Fibroblast of gingiva (primary cell): ENCODE measurements at regions not wholly inside any gene's neighbourhood (a gene's known extent, or its start where the extent isn't known, plus 50 kb on each side); places are given as distances from the start of the nearest gene placed in this dataset.
A peak's percentile ranks its signal among the peaks of the same experiment; 100 is the strongest.

Source experiments
- DNase-seq: peaks from one replicate; pipeline ENCODE4 v3.0.0-alpha.2; 2011; ENCODE audit warnings: low read depth

DNA sequence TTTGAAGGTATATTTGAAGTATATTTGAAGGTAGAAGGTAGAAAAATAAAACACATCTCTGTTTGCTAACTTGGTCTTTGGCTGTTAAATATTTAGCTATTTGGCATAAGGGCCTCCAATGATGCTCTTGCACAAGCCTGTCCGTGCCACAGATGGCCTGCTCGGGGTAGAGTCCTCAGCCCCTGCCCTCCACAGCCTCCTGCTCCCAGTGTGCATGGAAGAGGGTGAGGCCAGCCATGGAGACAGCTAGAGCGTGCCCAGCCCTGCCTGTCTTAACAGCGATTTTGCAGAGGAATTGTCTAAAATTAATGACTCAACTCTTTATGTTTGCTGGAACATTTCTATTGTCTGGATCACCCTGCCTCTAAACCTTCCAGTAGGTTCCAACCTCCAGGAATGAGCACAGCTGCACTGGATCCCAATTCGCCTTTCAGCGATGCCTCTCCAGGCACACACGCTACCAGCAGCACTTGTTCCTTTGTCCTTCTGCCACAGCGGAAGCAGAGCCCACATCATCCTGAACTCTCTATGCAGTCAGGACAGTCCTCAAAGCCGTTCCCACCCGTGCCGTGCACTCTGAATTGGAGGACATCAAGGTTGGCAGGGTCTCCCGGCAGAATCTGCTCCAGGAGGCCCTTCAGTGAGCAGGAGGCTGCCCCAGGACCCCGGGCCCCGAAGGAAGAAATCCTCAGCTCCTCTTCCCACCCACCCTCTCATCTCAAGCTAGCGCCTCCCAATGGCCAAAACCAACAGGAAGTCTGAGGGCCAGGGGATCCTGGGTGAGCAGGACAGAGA is 254.0 kb upstream of the IRX1 start:
- DNase-seq = no peak

DNA sequence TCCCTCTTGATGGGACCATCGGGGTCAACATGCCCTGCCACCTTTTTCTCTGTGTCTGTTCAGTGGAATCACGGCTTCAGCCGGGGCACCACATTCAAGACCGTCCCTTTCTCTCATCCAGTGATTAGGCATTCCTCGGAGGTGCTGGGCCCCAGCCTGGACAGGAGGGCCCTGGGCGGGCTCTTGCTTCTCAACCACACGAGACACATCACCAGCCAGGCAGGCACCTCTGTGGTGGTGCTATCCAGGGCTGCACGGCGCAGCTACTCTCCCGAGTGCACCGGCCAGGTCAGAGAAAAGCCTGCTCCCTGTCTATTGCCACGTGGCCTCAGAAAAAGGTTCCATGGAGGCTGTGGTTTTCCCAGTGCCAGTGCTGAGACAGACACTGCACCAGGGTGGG is 255.2 kb upstream of the IRX1 start:
- DNase-seq = no peak

DNA sequence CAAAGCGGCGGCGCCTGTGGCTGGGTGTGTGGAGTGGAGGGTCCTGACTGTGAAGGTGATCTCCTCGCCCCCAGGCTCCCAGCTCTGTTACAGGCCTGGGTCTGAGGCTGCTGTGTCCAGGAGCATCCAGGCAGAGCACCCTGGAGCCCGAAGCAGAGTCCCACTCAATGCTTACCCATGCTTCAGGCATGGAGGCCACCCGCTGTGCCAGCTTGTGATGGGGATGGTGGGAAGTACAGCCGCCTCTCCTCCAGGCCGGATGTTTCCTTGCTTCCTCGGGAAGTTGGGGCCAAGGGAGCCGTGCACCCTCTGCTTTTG is 255.9 kb upstream of the IRX1 start:
- no peak for DNase-seq

DNA sequence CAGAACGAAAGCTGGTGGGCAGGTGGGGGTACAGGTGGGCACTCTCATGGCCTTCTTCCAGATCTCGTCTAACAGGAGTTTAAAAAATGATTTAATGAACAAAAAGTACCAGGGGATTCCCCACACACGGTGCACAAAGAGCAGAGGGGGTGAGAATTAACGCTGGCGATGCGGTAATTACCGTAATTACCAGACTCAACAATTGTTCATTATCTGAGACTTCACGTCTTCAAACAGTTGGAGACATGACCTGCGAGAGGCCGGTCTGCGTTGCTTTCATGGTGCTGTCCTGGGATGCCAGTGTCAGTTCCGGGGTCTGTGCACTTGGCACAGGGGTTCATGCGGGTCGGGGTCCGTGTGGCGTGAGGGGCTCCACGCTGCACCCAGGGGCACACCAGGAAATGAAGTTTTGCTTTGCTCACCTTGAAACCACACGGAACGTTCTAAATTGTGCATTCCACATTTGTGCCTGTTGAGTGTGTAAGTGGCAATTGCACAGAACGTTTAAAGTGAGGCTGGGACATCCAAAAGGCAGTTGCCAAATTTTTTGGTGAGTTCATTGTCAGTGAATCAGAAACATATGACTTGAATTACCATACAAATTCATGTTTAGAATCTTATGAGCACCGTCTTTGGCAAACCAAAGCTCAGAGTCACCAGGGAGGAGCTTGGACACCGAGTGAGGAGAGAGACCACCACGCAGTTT is 256.4 kb upstream of the IRX1 start:
- DNase-seq = no peak

DNA sequence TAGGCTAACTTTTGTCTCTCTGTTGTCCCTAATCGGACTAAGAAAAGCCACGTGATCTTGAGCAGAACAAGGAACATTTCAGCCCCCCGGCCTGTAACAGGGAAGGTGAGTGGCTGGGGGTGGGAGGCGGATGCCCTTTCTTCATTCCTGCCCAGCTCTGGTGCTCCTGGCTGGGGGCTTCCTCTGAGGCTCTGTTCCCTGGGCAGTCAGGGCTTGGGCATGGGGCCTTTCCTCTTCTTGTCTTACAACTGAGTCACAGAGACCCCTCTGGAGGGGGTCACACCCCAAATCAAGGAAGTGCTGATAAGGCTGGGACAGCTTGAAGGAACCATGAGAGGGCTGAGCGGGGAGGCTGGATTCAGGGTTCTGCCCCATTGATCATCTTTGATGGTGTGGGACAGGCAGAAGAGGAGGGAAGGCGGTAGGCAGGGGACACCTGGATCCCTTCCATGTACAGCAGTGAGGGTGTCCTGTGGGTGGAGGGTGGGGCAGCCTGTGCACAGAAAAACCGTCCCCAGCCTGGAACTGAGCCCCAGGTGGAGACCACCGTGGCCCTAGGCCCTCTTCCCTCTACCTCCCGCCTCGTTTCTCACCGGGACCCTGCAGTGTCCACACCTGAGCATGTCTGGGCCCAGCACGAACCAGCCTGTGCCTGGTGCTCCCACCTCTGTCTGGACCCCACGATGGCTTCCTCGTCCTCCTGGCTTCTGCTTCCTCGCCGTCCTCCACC is 257.7 kb upstream of the IRX1 start:
- DNase-seq = no peak

DNA sequence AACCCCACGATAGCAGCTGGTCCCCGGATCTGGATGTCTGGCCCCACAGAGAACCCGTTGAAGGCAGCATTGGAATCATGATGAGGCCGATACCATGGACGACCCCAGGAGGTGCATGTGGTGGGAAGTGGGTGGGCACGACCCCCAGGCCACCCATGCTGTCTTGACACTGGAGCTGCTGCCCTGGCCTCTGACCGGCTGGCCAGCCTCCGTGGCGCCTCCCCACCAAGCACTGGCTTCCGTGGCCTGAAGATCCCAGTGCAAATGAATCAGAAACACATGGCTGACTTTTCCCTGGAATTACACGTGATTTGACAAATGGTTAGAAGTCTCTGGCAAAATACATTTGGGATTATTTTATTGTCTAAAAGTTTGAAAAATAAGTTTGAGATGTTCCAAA is 259.0 kb upstream of the IRX1 start:
- no peak for DNase-seq

DNA sequence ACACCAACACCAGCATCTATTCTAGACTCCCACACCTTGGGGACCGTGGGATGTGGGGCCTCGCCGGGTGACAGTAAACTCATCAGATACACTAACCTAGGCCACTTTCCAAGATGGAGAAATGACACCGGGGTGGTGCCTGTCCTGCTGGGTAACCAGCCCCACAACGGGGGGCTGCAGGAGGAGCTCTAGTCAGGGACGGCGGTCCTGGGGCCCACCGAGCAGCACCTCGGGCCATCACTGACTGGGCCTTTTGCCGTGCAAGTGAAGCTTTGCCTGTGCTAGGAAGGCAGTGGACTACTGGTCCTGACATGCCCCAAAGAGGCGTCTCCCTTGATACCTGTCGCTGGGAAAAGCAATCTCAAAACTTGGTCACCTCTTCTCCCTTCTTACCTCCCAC is 260.3 kb upstream of the IRX1 start:
- no peak for DNase-seq

DNA sequence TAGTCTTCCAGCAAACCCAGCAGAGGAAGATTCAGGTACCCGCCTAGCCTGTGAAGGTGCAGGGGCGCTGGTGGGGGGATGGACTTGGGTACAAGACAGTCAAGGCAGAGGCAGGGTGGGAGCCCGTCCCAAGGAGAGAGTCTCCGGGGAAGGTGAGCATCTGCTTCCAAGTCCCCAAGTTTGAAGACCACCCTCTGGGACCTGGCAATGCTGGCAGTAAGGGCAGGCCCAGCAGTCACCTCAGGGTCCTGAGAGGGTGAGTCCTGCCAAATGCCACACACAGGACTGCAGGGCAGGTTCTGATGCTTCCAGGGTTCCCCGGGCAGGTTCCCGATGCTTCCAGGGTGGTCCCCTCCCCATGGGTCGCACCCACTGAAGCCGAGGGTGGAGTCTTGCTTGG is 261.8 kb upstream of the IRX1 start:
- DNase-seq = no peak

DNA sequence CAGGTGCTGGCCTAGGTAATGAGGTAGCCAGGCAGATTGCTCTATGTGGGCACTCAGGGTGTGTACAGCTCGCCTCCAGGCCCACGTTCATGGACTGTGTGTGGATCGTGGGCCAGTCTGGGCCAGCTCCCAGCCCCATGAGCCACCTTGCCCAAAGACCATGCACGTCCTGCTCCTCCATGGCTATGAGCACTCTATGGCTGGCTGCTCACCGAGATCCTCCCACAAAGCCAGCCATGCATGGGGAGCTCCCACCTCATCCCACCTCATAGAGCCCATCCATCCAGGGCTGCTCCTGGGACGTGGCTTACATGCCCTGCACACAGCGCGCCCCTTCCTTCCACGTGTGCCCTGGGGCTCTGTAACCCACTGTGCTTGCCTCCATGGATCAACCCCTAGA is 262.5 kb upstream of the IRX1 start:
- no peak for DNase-seq

DNA sequence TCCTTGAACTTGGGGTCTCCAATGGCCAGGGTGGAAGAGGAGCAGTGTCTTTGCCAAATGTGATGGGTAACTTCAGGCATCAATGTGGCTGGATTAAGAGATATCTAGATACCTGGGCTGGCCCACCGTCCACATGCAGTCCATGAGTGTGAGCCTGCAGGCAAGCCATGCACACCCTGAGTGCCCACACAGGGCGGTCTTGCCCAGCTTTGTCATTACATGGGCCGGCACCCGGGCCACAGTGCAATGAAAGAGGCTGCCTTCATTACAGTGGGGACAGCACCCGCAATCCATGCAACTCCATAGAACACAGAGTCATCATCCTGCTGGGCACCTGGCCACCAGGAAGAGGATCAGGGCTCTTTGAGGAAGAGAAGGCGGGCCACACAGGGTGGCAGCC is 263.8 kb upstream of the IRX1 start:
- no peak for DNase-seq

DNA sequence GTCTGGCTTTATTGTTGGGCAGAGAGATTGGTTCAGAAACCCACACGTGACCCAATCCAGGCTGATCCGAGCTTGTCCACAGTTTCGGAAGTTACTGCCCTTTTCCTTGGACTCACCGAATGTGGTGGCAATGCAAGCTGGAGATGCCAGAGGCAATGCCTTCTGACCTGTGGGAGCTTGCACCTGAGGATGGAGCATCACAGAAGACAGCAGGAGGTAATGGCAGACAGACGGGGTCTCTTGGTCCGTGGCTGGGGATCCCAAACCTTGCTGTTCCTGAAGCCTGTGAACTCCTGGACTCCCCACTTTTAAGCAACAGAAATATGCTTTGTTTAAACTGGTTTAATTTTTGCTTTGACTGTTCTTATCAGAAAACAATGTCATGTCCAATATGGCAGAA is 265.2 kb upstream of the IRX1 start:
- DNase-seq = no peak

DNA sequence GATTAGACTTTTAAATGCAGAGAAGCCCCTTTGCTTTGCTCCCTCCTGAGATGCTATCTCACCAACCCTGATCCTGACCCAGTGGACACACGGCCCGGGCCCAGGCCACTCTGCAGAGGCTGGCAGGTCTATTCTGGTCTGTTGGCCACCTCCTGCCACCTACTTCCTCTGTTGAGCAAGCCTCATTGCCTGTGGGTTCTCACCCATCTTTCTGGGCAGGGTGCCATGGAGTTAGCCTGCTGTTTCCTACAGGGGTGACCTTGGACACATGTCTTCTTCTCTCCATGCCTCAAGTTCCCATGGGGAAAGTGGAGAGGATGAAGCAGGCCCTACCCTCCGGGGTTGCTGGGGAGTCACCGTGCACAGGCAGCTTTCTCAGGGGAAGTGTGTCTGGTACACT is 266.2 kb upstream of the IRX1 start:
- DNase-seq = no peak

DNA sequence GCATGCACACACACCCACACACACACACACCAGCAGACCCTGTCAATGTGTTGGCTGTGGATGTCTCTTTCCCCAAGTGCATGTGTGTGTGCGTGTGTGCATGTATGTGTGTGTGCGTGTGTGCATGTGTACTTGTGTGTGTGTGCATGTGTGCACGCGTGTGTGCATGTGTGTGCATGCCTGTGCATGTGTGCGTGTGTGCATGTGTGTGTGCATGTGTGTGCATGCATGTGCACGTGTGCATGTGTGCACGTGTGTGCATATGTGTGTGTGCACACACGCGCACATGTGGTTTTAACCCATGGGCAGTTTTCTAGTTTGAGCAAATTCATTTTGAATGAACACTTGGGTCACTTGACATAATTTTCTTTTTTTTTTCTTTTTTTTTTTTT is 268.8 kb upstream of the IRX1 start:
- DNase-seq = no peak

DNA sequence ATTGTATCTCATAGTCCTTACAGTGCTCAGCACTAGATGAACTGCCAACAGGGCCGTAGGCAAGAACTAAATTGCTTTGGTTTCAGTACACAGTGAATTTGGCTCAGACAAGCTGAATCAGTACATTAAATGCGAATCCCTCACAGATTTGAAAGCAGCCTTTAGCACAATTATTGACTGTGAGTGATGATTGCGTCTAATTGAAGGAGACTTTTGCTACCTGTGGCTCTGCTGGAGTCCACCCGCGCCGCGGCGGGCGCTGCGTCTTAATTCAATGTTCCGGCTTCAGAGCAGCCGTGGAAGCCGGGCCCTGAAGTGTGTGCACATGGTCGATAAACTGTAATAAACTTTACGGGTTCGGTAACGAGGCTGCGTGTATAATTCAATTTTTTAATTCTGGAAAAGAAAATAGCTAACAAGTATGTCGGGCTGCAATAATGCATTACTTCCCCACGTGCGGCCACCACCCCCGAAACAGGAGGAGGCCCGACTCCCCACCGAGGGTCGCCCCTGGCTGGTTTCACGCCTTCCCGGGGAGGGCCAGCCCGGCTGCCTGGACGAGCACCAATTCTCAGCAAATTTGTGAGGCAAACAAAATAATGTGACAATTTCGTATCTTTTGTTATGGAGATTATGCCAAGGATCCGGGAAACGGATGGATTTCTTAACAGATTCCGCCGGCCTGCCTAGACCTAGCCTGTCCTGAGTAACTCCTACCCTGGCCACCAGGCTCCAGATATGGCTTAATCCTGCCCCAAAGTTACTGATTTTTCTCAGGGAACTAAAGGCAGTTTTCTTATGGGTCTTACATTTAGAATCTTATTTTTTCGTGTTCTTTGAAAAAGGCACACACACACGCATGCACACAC is 269.4 kb upstream of the IRX1 start:
- DNase-seq = no peak

DNA sequence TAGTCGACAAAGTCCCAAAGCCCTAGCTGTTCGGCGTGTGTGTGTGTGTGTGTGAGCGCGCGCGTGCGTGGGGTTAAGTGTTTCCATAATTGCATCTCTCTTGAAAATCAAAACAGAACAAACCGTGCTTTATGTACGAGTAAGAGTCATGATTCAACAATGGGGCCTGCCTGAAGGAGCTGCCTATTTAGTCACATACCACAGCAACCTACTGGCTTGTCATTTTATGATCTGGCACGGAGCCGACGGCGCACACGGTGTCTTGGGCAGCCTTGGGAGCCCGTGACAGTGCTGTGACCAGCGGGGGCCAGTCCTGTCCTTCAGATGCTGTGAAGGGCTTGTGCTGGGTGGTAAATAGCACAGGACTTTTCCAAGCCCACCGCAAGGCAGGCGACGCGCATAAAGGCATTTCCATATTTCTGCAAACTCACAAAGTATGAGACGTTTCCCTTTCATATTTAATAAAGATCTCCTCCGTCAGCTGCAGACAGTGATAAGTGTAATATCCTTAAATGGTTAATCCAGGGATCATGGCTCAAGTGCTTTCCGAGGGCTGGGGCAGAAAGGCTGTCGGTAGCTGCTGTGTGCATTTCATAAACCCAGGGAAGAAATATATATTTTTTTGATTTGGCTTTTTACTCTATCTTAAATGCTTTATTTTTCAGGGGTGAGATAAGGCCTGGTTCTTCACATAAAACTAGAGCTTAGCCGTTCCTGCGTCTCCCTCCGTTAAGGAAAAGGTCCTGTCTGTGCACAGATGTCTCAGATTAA is 270.2 kb upstream of the IRX1 start:
- DNase-seq = no peak

DNA sequence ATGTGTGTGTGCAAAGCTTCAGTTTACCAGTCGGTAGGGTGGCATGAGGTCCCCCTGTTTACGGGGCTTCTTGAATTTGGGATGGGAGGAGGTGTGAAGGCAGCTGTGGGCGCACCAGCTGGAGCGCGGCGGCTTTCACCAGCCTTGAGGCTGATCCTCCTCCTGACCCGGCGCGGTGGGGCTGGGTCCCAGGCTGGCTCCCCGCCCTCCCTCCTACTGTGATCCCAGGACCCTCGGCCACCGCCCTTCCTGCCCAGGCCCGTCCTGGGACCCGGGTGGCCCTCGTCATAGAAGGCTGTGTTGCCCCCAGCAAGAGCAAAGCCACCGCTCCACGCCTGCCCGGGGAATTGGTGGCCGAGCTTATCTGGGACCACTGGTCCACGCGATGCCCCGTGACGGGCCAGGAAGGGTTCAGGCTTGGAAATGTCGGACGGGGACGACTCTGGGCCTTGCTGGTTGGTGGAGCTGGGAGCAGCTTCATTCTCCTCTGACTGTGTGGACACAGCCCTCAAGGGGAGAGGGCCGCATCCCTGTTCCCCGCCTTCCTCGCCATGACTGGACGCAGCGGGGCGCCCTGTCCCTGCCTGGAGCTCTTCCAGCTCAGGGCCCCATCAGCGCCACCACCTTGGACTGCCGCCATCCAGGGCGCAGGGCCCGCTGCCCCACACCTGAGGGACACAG is 271.1 kb upstream of the IRX1 start:
- DNase-seq = no peak

DNA sequence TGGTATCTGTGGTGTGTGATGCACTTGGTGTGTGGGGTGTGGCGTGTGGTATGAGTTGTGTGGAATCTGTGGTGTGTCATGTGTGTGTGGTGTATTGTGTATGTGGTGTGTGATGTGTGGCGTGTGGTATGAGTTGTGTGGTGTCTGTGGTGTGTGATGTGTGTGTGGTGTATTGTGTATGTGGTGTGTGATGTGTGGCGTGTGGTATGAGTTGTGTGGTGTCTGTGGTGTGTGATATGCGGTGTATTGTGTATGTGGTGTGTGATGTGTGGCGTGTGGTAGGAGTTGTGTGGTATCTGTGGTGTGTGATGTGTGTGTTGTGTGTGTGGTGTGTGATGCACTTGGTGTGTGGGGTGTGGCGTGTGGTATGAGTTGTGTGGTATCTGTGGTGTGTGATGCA is 271.7 kb upstream of the IRX1 start:
- peak; percentile 2 for DNase-seq

DNA sequence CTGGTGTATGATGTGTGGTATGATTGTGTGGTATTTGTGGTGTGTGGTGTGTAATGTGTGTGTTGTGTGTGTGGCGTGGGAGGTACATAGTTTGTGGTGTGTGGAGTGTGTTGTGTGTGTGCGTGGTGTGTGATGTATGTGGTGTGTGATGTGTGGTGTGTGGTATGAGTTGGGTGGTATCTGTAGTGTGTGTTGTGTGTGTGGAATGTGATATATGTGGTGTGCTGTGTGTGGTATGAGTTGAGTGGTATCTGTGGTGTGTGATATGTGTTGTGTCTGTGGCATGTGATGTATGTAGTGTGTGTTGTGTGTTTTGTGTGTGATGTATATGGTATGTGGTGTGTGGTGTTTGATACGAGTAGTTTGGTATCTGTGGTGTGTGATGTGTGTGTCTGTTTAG is 272.5 kb upstream of the IRX1 start:
- DNase-seq = no peak

DNA sequence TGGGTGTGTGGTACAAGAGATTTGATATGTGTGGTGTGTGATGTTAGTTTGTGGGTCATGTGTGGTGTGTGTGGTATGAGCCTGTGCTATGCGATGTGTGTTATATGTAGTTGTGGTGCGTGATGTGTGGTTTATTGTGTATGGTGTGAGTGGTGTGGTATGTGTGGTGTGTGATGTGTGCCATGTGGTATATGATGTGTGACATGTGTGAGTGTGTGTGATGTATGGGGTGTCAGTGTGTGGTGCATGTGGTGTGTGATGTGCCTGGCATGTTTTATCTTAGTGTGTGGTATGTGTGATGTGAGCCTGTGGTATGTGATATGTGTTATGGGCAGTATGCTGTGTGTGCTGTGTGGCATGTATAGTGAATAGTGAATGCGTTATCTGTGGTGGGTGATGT is 273.0 kb upstream of the IRX1 start:
- DNase-seq = no peak

DNA sequence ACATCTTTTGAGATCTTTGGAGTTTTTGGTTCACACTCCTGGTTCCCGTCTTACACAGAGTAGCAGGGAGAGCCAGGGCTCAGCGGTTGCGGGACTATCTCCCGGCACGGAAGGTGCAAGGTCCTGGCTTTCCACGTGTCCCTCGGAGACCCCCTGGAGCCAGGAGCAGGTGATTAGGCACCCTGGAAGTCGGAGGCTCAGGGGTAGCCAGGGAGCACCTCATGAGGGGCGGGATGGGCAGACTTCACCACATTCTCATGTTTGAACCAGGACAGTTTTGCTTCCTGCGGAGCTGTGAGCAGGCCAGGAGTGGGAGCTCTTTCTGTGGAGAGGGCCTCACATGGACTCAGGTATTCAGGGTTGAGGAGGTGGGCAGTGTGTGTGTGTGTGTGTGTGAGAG is 273.7 kb upstream of the IRX1 start:
- DNase-seq = no peak

DNA sequence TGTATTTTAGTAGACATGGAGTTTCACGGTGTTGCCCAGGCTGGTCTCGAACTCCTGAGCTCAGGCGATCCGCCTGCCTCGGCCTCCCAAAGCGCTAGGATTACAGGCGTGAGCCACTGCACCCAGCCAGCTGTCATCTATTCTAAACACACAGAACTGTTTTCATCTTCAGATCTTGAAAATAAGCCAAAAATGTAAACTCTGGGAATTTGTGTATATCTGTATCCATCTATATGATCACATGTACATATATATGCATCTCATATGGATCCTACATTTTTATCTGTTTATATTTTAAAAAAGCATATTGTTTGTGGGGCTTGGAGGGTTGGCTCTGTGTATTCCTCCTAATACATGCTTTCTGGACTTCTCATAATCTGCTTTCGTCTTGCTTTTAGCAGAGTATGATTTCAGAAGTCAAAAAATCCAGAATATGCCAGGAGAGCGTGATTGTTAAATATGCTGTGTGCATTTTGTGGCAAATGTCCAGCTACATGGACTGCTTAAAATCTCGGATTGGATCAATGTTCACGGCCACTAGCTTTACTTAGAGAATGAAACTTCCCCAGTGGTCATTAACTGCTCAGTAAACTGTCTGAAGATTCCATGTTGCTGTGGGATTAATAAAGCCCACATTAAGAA is 274.4 kb upstream of the IRX1 start:
- no peak for DNase-seq
